GM12872 (cell line): ENCODE measurements at regions not wholly inside any gene's neighbourhood (a gene's known extent, or its start where the extent isn't known, plus 50 kb on each side); places are given as distances from the start of the nearest gene placed in this dataset.

ENCODE experiments used
- TF ChIP-seq, protein P1 (sequence below): IDR thresholded peaks from 3 replicates; pipeline ENCODE4 v1.5.1; 2011; ENCODE audit warnings: low read depth, mild to moderate bottlenecking, low read length, moderate library complexity; ENCODE audit not compliant: insufficient read depth

GRCh38 chr16:73426433-73427160 lies 378.7 kb upstream of the ZFHX3 start:
- TF ChIP-seq, protein P1, sequence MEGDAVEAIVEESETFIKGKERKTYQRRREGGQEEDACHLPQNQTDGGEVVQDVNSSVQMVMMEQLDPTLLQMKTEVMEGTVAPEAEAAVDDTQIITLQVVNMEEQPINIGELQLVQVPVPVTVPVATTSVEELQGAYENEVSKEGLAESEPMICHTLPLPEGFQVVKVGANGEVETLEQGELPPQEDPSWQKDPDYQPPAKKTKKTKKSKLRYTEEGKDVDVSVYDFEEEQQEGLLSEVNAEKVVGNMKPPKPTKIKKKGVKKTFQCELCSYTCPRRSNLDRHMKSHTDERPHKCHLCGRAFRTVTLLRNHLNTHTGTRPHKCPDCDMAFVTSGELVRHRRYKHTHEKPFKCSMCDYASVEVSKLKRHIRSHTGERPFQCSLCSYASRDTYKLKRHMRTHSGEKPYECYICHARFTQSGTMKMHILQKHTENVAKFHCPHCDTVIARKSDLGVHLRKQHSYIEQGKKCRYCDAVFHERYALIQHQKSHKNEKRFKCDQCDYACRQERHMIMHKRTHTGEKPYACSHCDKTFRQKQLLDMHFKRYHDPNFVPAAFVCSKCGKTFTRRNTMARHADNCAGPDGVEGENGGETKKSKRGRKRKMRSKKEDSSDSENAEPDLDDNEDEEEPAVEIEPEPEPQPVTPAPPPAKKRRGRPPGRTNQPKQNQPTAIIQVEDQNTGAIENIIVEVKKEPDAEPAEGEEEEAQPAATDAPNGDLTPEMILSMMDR = no peak

DNA sequence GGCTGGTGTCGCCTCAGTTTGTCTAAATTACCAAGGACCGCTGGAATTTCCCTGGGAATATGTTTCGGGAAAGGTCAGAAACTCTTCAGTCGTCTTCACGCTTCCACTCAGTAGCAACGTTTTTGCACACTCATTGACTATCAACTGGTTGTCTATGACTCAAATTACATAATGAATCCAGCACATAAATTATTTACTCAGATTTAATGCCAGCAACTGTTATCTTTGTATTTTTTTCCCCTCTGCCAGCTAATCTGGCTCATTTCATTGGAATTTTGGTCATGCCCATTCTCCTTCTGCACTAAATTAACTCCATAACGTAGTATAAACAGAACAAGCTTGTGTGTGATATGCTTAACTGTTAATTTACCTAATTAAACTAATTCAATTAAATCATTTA lies 372.7 kb upstream of the ZFHX3 start:
- TF ChIP-seq, protein P1 = no peak

- TF ChIP-seq, protein P1 = no peak
Measured at GRCh38 chr16:73420244-73420643, 372.3 kb upstream of the ZFHX3 start.

GRCh38 chr16:73418691-73419090 lies 370.8 kb upstream of the ZFHX3 start:
- TF ChIP-seq, protein P1 = no peak

- TF ChIP-seq, protein P1 = no peak
Measured at GRCh38 chr16:73418051-73418450, 370.1 kb upstream of the ZFHX3 start.

DNA sequence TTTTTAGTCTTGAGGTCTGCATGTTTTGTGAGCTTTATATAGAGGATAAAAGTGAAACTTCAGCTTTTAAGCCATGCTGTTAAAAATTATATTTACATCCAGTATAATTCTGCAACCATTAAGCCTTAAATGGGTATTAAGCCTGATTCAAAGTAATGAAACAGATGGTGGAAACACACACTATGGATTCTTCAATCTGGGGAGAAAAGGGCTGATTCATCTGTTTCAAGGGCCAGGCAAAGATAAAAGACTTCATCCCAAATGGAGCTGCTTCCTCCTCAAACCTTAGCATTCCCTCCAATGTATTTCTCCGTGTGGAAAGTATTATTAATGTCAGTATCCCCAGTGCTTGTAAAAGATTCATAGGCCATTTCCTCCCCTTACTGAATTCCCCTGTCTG lies 367.4 kb upstream of the ZFHX3 start:
- TF ChIP-seq, protein P1 = no peak

DNA sequence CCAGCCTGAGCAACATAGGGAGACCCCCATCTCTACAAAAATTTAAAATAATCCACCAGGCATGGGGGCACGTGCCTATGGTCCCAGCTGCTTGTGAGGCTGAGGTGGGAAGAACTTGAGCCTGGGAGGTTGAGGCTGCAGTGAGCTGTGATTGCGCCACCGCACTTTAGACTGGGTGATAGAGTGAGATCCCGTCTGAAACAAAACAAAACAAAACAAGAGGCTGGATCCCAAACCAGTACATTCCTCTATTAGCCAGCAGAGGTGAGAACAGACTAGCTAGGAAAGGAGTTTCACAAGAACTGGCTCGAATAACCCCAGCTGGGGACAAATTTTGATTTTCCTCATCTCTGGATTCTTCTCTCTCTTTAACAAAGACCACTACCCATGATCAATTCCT lies 366.7 kb upstream of the ZFHX3 start:
- TF ChIP-seq, protein P1 = no peak
